ENCODE measurements at regions not wholly inside any gene's neighbourhood (a gene's known extent, or its start where the extent isn't known, plus 50 kb on each side); places are given as distances from the start of the nearest gene placed in this dataset.

GRCh38 chr10:110436554-110437350, 61.0 kb upstream of the DUSP5 start:
- DNase-seq (ENCODE audit: low spot score): no peak

- DNase-seq (ENCODE audit: low spot score): no peak
Measured at GRCh38 chr10:110437351-110437605, 60.4 kb upstream of the DUSP5 start.

GRCh38 chr10:110437761-110438341, 59.9 kb upstream of the DUSP5 start:
- DNase-seq (ENCODE audit: low spot score): no peak

- DNase-seq (ENCODE audit: low spot score): no peak
Measured at GRCh38 chr10:110442746-110443145, 55.0 kb upstream of the DUSP5 start.

- no peak for DNase-seq (ENCODE audit: low spot score)
Measured at GRCh38 chr10:110443239-110444003, 54.3 kb upstream of the DUSP5 start.

- peak; percentile 84 for DNase-seq (ENCODE audit: low spot score)
Measured at GRCh38 chr10:110444004-110444337, 53.7 kb upstream of the DUSP5 start.

GRCh38 chr10:110445871-110446270, 51.8 kb upstream of the DUSP5 start:
- no peak for DNase-seq (ENCODE audit: low spot score)

- DNase-seq (ENCODE audit: low spot score): no peak
Measured at GRCh38 chr10:110446277-110446676, 51.4 kb upstream of the DUSP5 start.

GRCh38 chr10:110446954-110447608, 50.6 kb upstream of the DUSP5 start:
- DNase-seq (ENCODE audit: low spot score): peak; percentile 96

- peak; percentile 73 for DNase-seq (ENCODE audit: low spot score)
Measured at GRCh38 chr10:110447886-110448285, 49.8 kb upstream of the DUSP5 start.
